HepG2 (cell line): ENCODE measurements at regions not wholly inside any gene's neighbourhood (a gene's known extent, or its start where the extent isn't known, plus 50 kb on each side); places are given as distances from the start of the nearest gene placed in this dataset.

Experiments
- CBX2 ChIP-seq, 2 experiments: fragments of 200-600 bp in 1 of 2; sonication (generic); formaldehyde crosslinking in 1 of 2; IDR thresholded peaks; 2 replicates each; pipeline versions ENCODE4 v1.7.0 to v1.8.1; 2018 to 2022; ENCODE audit warnings: low read depth in 2 of 2, low read length in 1 of 2, mild to moderate bottlenecking in 1 of 2, missing genetic modification reagents in 1 of 2
- IRF2 ChIP-seq: IDR thresholded peaks from 2 replicates; pipeline ENCODE4 v1.6.1; 2018; ENCODE audit warnings: missing genetic modification reagents, missing compliant biosample characterization
- KMT2B ChIP-seq: IDR thresholded peaks from 2 replicates; pipeline ENCODE4 v1.6.1; 2016; ENCODE audit warnings: missing genetic modification reagents, missing compliant biosample characterization
- MYC ChIP-seq: sonication (generic); formaldehyde crosslinking; IDR thresholded peaks from 2 replicates; pipeline ENCODE4 v1.9.0; 2021; ENCODE audit warnings: missing genetic modification reagents, borderline replicate concordance
- POLR2A ChIP-seq, 2 experiments: IDR thresholded peaks; 2 replicates each; pipeline ENCODE4 v1.6.1; 2011; ENCODE audit warnings: low read depth in 2 of 2, low read length in 2 of 2, mild to moderate bottlenecking in 1 of 2, moderate library complexity in 1 of 2; ENCODE audit not compliant: insufficient read depth in 1 of 2
- TEF ChIP-seq: sonication (generic); formaldehyde crosslinking; IDR thresholded peaks from 2 replicates; pipeline ENCODE4 v1.5.0; 2020; ENCODE audit warnings: missing genetic modification reagents
- ZC3H13 ChIP-seq: sonication (generic); formaldehyde crosslinking; IDR thresholded peaks from 2 replicates; pipeline ENCODE4 v1.8.1; 2023; ENCODE audit warnings: mild to moderate bottlenecking, missing genetic modification reagents, moderate library complexity
- ZNF549 ChIP-seq: sonication (generic); formaldehyde crosslinking; IDR thresholded peaks from 2 replicates; pipeline ENCODE4 v1.5.0; 2020; ENCODE audit warnings: missing genetic modification reagents

- no peak for TF ChIP-seq KMT2B (CRISPR knock-in tag)
- no peak for TF ChIP-seq MYC (CRISPR knock-in tag)
- TF ChIP-seq ZC3H13 = no peak
- no peak for TF ChIP-seq ZNF549 (CRISPR knock-in tag)
- no peak for TF ChIP-seq POLR2A (IDR thresholded peaks at IDR 0.05; ENCODE audit: insufficient read depth in 1 of 2, low read depth in 2 of 2, low read length in 2 of 2)
- TF ChIP-seq IRF2 (CRISPR knock-in tag) = no peak
- TF ChIP-seq TEF = no peak
- no peak for TF ChIP-seq CBX2 (IDR thresholded peaks at IDR 0.05; ENCODE audit: low read depth, low read length)
- no peak for TF ChIP-seq CBX2 (CRISPR knock-in tag; IDR thresholded peaks at IDR 0.05; ENCODE audit: low read depth)
These were observed 1847.5 kb downstream of the TP53TG3F start for GRCh38 chr16:35306915-35307314.
